HG02759 (cell line): ENCODE measurements at regions not wholly inside any gene's neighbourhood (a gene's known extent, or its start where the extent isn't known, plus 50 kb on each side); places are given as distances from the start of the nearest gene placed in this dataset.

Experiments
- ATAC-seq: cut with Tn5 transposase; IDR thresholded peaks from one replicate; pipeline ENCODE4 v1.9.1; 2021; ENCODE audit warnings: mild to moderate bottlenecking, moderate library complexity; ENCODE audit not compliant: unreplicated experiment

GRCh38 chr2:224325941-224326340 lies 76.0 kb downstream of the FAM124B start:
- no peak for ATAC-seq

GRCh38 chr2:224324604-224325003 lies 77.3 kb downstream of the FAM124B start:
- no peak for ATAC-seq

- ATAC-seq: no peak
Observed at GRCh38 chr2:224320660-224321059, 81.2 kb downstream of the FAM124B start.

- ATAC-seq: no peak
Observed at GRCh38 chr2:224319750-224320149, 82.2 kb downstream of the FAM124B start.

GRCh38 chr2:224312741-224313140 lies 89.2 kb downstream of the FAM124B start:
- no peak for ATAC-seq

DNA sequence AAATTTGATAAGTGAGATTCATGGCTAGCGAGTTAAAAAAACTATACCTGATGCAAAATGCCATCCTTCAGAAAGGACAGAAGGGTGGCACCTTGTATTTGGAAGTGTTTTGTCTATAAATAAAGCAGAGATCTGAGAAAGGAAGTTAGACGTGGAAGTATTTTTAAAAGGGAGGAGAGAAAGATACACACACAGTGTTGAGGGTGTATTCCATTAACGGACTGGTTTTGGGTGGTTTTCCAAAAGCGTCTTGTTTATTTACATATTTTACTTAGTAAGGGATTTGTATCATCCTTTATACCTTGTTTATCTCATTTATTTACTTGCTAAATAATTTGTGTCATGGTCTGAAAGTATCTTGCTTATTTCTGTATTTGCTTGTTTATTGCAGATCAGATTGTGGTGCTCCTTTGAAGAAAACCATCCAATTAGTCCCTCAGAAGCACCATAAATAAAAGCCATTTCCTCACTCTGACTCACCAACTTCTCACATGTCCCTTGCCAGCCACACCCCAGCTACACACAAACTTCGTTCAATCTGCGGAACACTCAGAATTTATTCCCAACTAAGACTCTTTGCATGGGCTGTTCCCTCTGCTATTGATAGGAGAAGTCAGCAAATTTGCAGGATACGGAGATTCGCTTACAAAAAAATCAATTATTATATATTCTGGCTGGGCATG lies 90.8 kb downstream of the FAM124B start:
- ATAC-seq: no peak

- no peak for ATAC-seq
Observed at GRCh38 chr2:224309176-224309575, 92.7 kb downstream of the FAM124B start.

- ATAC-seq: peak; percentile 92
Observed at GRCh38 chr2:224308272-224308911, 93.5 kb downstream of the FAM124B start.

GRCh38 chr2:224302952-224303351 lies 99.0 kb downstream of the FAM124B start:
- no peak for ATAC-seq

- ATAC-seq: no peak
Observed at GRCh38 chr2:224293976-224294375, 107.9 kb downstream of the FAM124B start.

GRCh38 chr2:224287531-224287930 lies 114.4 kb downstream of the FAM124B start:
- ATAC-seq: no peak

GRCh38 chr2:224286923-224287322 lies 115.0 kb downstream of the FAM124B start:
- no peak for ATAC-seq

- no peak for ATAC-seq
Observed at GRCh38 chr2:224284134-224284946, 117.6 kb downstream of the FAM124B start.

GRCh38 chr2:224283466-224283965 lies 118.4 kb downstream of the FAM124B start:
- ATAC-seq: no peak

- no peak for ATAC-seq
Observed at GRCh38 chr2:224281374-224281773, 120.5 kb downstream of the FAM124B start.

DNA sequence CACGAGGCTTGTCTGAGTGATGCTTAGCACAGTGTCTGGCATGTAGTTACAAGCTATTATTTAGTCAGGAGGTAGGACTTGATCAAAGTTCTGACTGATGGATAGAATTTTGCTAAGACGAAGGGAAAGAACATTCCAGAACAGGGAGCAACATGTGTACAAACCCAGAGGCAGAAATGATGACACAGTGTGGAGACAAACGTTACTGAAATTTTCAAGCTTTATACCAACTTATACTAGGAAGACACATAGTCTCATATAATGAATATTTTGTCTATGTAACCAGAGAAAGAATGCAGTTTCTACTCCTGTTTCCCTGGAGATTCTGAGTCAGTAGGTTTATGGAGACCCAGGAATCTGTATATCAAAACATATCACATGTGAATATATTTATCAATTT lies 123.4 kb downstream of the FAM124B start:
- no peak for ATAC-seq

DNA sequence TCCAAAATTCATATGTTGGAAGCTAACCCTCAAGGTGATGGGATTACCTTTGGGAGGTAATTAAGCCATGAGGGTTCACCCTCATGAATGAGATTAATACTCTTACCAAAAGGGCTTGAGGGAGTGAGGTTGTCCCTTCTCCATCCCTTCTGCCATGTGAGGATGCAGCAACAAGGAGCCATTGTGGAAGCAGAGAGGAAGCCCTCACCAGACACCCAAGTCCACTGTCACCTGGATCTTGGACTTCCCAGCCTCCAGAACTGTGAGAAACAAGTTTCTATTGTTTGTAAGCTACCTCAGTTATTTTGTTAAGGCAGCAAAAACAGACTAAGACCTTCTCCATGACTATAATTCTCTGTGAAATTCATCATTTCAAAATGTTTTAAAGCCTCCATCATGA lies 125.7 kb downstream of the FAM124B start:
- no peak for ATAC-seq

DNA sequence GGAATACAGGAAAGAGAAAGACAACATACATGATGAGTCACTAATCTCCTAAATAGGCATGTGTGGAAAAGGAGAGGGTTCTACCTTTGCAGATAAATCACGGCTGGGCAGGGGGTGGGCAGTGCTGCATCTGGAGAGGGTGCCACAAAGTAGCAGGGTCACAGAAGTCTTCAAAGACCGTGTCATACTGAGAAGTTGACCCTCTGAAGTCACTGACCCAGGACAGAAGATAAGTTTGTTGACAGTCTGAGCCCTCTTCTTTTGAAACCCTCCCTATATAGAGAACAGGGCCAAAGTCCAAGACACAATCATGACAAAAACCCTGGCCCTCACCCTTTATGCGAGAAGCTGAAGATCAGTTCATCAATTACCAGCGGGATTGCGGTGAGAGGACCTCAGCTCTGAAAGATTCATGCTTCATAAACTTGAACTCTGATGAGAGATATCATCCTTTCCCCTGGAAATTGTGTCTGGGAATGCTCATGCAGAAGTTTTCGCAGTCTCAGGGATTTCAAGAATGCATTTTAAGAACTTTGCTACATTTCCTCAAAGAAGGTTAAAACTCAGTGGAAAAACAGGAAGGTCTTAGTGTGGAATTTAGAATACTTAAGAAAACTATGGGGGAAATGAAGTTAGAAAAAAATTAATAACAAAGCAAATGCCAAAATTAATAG lies 129.5 kb downstream of the FAM124B start:
- no peak for ATAC-seq

GRCh38 chr2:224271617-224272236 lies 130.2 kb downstream of the FAM124B start:
- ATAC-seq: no peak

- no peak for ATAC-seq
Observed at GRCh38 chr2:224268441-224268840, 133.5 kb downstream of the FAM124B start.

- no peak for ATAC-seq
Observed at GRCh38 chr2:224264259-224264658, 137.6 kb downstream of the FAM124B start.
